Left renal cortex interstitium (tissue), 4 donors: ENCODE measurements at regions not wholly inside any gene's neighbourhood (a gene's known extent, or its start where the extent isn't known, plus 50 kb on each side); places are given as distances from the start of the nearest gene placed in this dataset.
"Not testable (repeated sequence)": the region's sequence is repeated elsewhere in the genome, so short reads cannot be mapped to it uniquely, and the experiment has no call there.

ENCODE experiments used
- DNase-seq, 4 donors: peaks; one replicate each; pipeline ENCODE4 v3.0.0-alpha.2; 2013; ENCODE audit warnings: low read depth in 4 of 4, low spot score in 2 of 4, missing footprints in 1 of 4

- DNase-seq: no peak
Measured at GRCh38 chr9:78892769-78893168, 595.8 kb downstream of the PSAT1 start.

GRCh38 chr9:78893774-78894401 lies 597.0 kb downstream of the PSAT1 start:
- DNase-seq: no peak

GRCh38 chr9:78896479-78896878 lies 599.6 kb downstream of the PSAT1 start:
- DNase-seq: no peak

GRCh38 chr9:78898234-78898633 lies 601.3 kb downstream of the PSAT1 start:
- no peak for DNase-seq

GRCh38 chr9:78899006-78899405 lies 602.1 kb downstream of the PSAT1 start:
- DNase-seq: no peak

- DNase-seq: no peak
Measured at GRCh38 chr9:78900500-78900899, 603.6 kb downstream of the PSAT1 start.

GRCh38 chr9:78902051-78902450 lies 605.1 kb downstream of the PSAT1 start:
- DNase-seq: no peak

- DNase-seq: no peak
Measured at GRCh38 chr9:78903581-78903980, 606.7 kb downstream of the PSAT1 start.

GRCh38 chr9:78904686-78905085 lies 607.8 kb downstream of the PSAT1 start:
- no peak for DNase-seq

GRCh38 chr9:78905387-78905786 lies 608.5 kb downstream of the PSAT1 start:
- no peak for DNase-seq

- DNase-seq: peak in 2 of 4 donors; percentile 22 to 34
Measured at GRCh38 chr9:78905986-78906755, 609.2 kb downstream of the PSAT1 start.

- DNase-seq: no peak
Measured at GRCh38 chr9:78909566-78909965, 612.6 kb downstream of the PSAT1 start.

- not testable (repeated sequence) for DNase-seq
Measured at GRCh38 chr9:78916884-78917283, 620.0 kb downstream of the PSAT1 start.

GRCh38 chr9:78918976-78919375 lies 622.1 kb downstream of the PSAT1 start:
- no peak for DNase-seq

- DNase-seq: no peak
Measured at GRCh38 chr9:78919701-78920100, 622.8 kb downstream of the PSAT1 start.

- DNase-seq: no peak
Measured at GRCh38 chr9:78921341-78921740, 624.4 kb downstream of the PSAT1 start.

- no peak for DNase-seq
Measured at GRCh38 chr9:78923966-78924659, 627.2 kb downstream of the PSAT1 start.

GRCh38 chr9:78927099-78927940 lies 630.4 kb downstream of the PSAT1 start:
- DNase-seq: no peak

GRCh38 chr9:78928625-78929405 lies 631.9 kb downstream of the PSAT1 start:
- peak in 3 of 4 donors; percentile 34 to 62 (median 42) for DNase-seq

- DNase-seq: no peak
Measured at GRCh38 chr9:78930281-78930680, 633.4 kb downstream of the PSAT1 start.
